HG02870 (cell line): ENCODE measurements at regions not wholly inside any gene's neighbourhood (a gene's known extent, or its start where the extent isn't known, plus 50 kb on each side); places are given as distances from the start of the nearest gene placed in this dataset.

Source experiments
- ATAC-seq: cut with Tn5 transposase; IDR thresholded peaks from one replicate; pipeline ENCODE4 v1.9.1; 2021; ENCODE audit warnings: mild to moderate bottlenecking, moderate library complexity; ENCODE audit not compliant: unreplicated experiment

DNA sequence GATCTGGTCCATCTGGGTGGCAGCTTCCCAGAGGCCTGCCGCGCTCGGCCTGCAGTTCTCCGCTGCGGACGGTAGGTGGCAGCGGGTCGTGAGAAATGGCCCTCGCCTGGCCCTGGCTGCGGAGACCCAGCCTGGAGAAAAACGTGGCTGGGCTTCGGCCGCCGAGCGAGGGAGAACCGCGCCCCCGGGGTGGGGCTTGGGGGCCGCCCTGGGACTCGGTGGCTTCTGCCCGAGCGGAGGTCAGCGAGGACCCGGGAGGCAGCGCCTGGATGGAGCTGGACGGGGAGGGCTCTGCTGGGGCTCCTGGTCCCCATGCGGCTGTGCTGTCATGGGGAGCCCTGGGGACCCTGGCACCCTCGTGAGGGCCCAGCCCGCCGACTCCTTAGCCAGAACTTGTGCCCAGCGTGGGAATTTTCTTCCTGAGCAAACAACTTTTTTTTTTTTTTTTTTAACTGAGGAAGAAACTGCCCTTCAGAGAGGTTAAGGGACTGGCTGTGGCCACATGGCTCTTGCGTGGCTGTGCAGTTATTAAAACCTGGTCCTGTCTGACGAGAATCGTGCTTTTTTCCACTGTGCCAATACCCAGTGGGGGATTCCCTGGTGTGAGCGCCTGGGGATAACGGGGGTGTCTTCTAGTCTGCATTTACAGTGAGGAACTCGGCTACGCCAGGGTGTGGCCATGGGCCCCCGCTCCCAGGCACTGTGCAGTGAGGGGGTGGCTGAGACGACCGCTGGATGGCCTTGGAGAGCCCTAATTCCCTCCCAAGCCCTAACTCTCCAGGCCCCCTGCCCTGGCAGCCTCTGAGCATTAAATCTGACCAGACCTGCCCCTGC, 535.6 kb downstream of the INSC start:
- peak; percentile 93 for ATAC-seq

GRCh38 chr11:15651033-15651432, 536.3 kb downstream of the INSC start:
- no peak for ATAC-seq

DNA sequence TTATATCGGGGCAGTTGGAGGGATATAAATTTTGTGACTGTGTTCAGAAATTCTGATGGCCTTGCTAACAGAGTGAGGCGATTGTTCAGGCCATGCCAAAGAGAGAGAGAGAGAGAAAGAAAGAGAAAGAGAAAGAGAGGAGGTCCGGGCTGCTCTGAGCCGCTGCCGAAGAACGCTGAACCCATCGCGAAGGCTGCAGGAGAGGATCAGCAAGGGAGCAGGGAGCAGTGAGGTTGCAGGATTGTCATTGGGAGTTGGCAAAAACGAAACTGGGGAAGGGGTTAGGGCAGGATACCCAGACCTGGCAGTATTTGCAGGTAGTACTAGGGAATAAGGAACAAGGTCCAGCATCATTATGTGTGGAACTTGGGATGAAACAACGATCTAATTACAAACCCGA, 537.1 kb downstream of the INSC start:
- no peak for ATAC-seq

DNA sequence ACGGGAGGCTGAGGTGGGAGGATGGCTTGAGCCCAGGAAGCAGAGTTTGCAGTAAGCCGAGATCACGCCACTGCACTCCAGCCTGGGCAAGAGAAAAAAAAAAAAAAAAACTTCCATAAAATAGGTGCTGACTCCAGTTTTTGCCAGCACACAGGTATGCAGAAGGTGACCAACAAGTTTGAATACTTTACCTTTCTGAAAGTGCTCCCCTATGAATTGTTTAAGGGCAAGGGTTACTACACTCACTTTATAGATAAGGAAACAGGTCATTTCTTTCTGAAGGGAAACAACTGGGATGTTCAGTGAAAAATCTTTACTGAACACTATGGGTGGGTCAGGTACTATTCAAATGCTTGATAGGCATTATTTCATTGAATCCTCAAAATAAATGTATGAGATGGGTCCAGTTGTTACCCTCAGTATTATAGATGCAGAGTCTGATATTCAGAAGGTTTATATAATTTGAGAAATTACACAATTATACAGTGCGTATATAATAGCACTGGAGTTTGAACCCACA, 538.5 kb downstream of the INSC start:
- no peak for ATAC-seq

- no peak for ATAC-seq
Observed at GRCh38 chr11:15654451-15654850, 539.7 kb downstream of the INSC start.

DNA sequence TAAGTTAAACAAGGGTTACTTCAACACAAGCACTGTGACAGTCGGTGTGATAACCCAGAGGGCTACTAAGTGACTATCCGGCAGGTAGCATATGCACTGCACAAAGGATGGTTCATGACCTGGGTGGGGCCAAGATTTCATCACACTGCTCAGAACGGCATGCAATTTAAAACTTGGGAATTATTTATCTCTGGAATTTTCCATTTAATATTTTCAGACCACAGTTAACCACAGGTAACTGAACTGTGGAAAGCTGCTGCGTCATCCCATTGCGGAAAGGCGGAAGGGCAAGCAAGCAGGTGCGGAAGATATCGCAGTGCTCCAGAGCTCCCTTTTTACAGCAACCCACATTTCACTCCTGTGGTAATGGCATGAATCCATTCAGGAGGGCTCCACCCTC, 540.8 kb downstream of the INSC start:
- no peak for ATAC-seq

DNA sequence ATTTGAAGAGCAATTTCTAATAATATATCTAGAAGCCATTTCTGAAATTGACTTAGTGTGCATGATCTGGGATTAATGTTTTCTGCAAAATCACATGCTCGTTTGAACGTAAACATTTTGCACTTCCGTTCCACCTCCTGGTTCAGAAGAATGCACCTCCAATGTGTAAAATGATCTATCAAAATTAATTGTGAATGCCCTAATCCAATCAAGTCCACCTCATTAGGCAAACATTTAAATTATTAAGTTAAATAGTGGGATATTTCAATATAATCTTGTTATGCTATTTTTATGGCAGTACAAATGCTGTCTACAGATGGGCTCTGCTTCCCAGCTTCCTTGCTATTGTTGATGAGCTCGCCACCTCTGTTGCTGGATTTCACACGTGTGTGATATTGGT, 542.5 kb downstream of the INSC start:
- no peak for ATAC-seq

DNA sequence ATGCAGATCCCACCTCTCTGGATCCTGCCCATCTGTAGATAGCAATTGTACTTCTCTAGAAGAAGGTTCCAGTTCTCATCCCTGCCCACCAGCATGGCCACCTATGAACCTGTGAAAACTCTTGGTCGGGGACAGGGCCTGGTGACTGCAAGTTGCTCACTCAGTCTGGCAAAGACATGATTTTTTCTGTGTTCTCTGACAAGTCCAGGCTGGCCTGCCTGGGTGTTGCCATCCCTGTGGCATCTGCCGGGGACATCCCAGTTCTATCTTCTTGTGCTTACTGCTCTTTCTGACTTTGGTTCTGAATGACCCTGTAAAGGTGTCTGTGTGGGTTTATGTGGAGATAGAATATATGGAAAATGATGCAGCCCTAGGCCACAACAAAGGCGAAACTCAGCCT, 545.8 kb downstream of the INSC start:
- no peak for ATAC-seq

DNA sequence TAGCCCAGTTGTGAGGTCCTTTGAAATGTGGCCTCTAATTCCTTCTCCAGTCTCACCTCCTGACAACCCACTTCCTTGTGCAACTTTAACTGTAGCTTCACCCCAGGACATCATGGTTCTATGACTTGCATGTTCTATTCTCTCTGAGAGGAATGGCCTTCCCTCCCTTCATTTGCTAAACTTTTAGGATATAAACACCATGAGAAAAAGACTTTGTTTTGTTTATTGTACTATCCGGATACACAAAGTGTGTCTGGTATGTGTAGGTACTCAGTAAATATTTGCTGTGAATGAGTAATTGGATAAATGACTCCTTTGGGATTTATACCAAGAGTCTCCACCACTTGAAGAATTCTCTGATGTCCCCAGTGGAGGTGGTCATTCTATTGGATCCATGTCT, 547.6 kb downstream of the INSC start:
- ATAC-seq: no peak

- no peak for ATAC-seq
Observed at GRCh38 chr11:15663777-15664218, 549.1 kb downstream of the INSC start.

GRCh38 chr11:15665368-15665871, 550.7 kb downstream of the INSC start:
- ATAC-seq: no peak

GRCh38 chr11:15667127-15667725, 552.5 kb downstream of the INSC start:
- no peak for ATAC-seq

DNA sequence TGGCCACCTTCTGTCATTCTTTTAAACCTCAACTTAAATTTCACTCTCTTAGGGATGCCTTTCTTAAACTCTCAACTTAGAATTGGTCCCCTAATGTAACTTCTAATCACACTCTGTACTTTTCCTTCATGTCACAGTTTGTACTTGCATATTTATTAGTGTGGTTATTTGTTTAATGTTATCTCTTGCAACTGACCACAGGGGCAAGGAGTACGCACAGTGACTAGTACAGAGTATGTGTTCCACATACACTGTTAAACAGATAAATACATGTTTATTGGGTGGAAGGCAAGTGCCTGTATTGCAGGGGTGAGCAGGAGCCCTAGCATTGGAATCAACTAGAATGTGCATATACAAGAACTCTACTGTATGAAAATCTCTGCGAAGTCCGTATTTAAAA, 554.0 kb downstream of the INSC start:
- ATAC-seq: no peak

DNA sequence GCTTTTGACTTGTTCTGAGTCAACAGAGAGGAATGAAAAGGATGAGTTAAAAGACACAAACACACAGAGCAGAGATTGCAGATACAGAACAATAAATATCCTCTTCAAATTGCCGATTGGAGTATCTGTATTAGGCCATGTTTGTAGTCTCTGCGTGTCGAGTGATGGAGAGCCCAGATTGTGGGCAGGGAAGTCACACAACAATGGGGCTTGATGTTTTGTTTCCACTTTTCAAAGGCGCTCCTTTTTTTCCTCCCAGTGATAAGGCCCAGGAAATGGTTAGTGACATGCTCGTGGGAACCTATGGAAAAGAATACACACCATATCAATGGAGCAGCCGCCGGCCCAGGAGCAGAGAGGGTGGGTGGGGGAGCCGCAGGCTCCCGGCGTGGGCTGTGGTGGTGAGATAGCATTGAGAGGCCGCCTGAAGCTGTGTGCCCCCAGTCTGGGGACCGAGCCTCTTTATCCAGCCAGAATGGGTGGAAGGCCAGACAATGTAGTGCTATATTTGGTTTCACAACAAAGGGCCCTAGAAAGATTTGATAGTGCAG, 555.9 kb downstream of the INSC start:
- ATAC-seq: no peak

- no peak for ATAC-seq
Observed at GRCh38 chr11:15671216-15671615, 556.5 kb downstream of the INSC start.

DNA sequence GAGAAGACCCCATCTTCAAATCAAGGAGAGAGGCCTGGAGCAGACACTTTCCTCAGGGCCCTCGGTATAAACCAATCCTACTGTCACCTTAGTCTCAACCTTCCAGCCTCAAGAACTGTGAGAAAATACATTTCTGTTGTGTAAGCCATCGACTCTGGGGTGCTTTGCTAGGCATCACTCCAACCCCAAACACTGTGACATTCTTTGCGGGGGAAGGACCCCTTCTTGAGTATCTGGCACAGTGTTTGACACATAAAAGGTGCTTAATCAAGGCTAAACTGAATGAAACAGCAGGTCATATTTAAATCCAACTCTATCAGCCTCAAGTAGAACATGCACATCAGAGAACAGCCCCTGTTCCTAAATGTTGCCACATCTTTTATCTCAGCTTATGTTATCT, 558.1 kb downstream of the INSC start:
- ATAC-seq: no peak

- no peak for ATAC-seq
Observed at GRCh38 chr11:15673408-15673831, 558.7 kb downstream of the INSC start.

GRCh38 chr11:15674756-15675155, 560.0 kb downstream of the INSC start:
- ATAC-seq: no peak

DNA sequence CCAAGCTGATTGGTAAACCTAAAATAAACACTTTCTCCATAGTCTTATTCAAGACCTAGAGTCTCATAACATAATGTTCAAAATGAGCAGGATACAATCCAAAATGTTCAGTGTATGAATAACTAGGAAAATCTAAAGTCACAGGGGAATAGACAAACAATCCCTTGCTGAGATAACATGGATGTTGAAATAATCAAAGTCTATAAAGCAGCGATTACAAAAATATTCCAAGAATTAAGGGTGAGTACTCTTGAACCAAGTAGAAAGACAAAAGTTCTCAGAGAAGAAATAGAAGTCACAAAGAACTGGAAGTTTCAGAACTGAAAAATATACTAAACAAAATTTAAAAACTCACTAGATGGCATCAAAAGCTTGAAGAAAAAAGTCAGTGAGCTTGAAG, 561.0 kb downstream of the INSC start:
- ATAC-seq: no peak

DNA sequence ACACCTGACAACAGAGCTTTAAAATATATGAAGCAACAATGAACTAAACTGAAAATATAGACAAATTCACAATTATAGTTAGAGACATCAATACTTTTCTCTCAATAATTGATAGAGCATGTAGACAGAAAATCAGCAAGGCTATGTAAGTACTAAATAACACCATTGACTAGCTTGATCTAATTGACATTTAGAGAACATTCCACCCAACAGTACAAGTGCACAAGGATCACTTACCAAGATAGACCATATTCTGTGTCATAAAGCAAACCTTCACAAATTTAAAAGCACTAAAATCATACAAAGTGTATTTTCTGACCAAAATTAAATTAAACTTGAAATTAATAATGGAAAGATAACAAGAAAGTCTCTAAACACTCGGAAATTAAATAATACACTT, 562.5 kb downstream of the INSC start:
- ATAC-seq: no peak

DNA sequence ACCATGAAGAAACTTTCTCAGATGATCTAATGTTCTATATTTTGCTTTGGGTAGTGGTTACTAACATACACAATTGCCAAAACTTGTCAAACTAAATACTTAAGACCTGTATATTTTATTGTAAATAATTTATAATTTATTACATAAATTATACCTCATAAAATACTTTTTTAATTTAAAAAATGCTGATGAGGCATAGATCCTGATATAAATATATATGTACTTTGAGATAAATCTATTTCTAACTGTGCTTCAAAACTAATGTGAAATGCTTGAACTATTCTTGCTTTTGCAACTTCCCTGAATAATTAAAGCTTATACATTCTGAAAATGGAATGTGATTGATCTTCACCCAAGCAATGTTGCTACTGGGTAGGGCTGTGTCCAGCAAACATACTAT, 568.8 kb downstream of the INSC start:
- ATAC-seq: no peak

- no peak for ATAC-seq
Observed at GRCh38 chr11:15685306-15685705, 570.6 kb downstream of the INSC start.
